ENCODE measurements at regions not wholly inside any gene's neighbourhood (a gene's known extent, or its start where the extent isn't known, plus 50 kb on each side); places are given as distances from the start of the nearest gene placed in this dataset.

DNA sequence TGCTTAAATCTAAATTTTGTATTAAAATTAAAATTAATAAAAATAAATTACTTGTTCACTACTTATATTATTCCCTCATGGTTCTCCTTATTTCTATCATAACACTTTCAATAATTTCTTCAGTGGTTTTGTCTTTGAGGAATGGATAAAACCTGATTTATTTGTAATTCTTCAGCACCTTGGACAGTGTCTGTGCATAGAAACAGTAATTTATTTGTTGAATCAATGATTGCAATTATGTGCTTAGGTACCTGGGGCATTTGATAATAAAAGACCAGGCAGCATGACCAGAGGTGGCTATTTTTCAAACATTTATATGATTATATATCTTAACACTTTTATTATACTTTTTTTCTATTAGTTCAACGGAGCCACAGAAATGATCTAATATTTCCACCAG lies 1062.7 kb downstream of the DSC3 start:
- no peak for TF ChIP-seq POLR2A (IDR thresholded peaks at IDR 0.05; ENCODE audit: low read length)
- no peak for TF ChIP-seq GATA1 (IDR thresholded peaks at IDR 0.05; ENCODE audit: low read depth, low read length)

Measured in erythroblast (primary cell).